GM12801 (cell line): ENCODE measurements at regions not wholly inside any gene's neighbourhood (a gene's known extent, or its start where the extent isn't known, plus 50 kb on each side); places are given as distances from the start of the nearest gene placed in this dataset.

Source experiments
- CTCF ChIP-seq: IDR thresholded peaks from one replicate; pipeline ENCODE4 v1.5.1; 2011; ENCODE audit warnings: control low read depth; ENCODE audit not compliant: insufficient read length; ENCODE audit errors: extremely low read depth

- TF ChIP-seq CTCF = no peak
Observed at GRCh38 chr11:29166306-29166705, 850.5 kb downstream of the KCNA4 start.

DNA sequence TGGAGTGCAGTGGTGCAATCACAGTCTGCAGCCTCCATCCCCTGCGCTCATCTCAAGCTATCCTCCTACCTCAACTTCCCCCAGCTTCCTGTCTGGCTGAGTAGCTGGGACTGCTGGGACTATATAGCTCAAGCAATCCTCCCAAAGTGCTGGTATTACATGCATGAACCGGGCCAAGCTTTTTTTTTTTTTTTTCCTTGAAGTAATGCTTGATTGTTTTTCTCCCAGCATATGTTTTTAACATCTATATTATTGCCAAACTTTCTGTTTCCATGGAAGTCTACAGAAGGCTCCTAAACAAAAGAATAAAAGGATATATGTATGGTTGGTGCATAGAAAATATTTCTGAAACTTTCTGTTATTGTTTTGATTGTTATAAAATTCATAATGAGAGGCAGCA is 853.6 kb downstream of the KCNA4 start:
- TF ChIP-seq CTCF = no peak

DNA sequence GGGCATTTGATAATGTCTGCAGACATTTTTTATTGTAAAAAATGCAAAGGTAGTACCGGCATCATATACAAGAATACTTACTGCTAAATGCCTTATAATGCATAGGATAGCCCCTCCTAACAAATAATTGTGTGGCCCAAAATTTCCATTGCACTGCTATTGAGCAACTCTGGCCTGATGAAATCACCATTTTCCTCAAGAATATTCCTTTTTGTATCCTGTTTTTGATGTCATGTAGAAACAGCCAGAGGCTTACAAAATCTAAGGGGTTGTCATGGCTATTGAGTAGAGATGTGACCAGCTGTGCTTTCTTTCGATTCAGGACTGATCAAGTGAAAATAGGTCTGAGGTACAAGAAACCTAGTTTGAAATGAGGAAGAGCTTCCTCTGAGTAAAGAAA is 854.3 kb downstream of the KCNA4 start:
- no peak for TF ChIP-seq CTCF

- TF ChIP-seq CTCF = no peak
Observed at GRCh38 chr11:29161191-29161590, 855.6 kb downstream of the KCNA4 start.

- no peak for TF ChIP-seq CTCF
Observed at GRCh38 chr11:29159552-29160465, 857.0 kb downstream of the KCNA4 start.

DNA sequence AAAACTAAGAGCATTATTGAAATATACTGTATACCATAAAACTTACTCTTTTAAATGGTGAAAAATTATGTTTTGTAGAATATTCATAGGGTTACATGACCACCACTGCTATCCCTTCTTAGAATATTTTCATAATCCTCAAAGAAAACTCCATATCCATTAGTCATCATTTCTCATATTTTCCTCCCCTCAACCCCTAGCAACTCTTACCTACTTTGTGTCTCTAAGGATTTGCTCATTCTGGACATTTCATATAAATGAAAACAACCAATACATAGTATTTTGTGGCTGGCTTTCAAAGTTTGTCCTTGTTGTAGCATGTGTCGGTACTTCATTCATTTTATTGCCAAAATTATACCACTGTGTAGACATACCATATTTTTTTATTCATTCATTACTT is 863.8 kb downstream of the KCNA4 start:
- no peak for TF ChIP-seq CTCF

DNA sequence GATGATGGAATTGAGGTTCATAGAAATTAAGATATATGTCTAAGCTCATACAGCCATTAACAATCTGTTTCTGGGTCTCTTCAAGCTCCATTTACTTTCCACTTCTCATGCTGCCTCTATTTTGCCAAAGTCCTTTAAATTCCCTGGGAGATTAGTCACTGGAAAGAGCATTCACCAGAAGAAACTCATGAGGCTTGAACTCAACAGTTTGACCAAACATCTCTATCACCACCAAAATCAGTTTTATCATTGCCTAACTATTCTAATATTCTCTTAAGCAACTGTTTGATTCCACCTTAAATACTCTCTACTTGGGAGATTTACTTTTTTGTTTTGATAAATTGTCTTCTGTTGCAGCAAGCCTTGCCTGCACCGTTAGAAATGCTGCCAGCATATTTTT is 881.3 kb downstream of the KCNA4 start:
- no peak for TF ChIP-seq CTCF
